ENCODE measurements at regions not wholly inside any gene's neighbourhood (a gene's known extent, or its start where the extent isn't known, plus 50 kb on each side); places are given as distances from the start of the nearest gene placed in this dataset.

- no peaks in the 10 kb centered on the region for H3K36me3 ChIP-seq (ENCODE audit: control insufficient read depth in 2 of 2, extremely low read depth in 1 of 2, insufficient read depth in 2 of 2, low read length in 2 of 2)
- TF ChIP-seq EZH2 (IDR thresholded peaks at IDR 0.05; ENCODE audit: low read length) (no peak), CTCF (optimal IDR thresholded peaks at IDR 0.05 in 1 of 3, IDR thresholded peaks at IDR 0.05 in 1 of 3, conservative IDR thresholded peaks at IDR 0.05 in 1 of 3; ENCODE audit: extremely low read depth in 1 of 3, insufficient read depth in 2 of 3, low read length in 3 of 3) (no peak)
- H3K9me1 ChIP-seq (ENCODE audit: control insufficient read depth, extremely low read depth, insufficient read depth, low read length), result no peaks in the 10 kb centered on the region
- no peak for DNase-seq (ENCODE audit: low read depth, low spot score)
- no peaks in the 10 kb centered on the region for H3K79me2 ChIP-seq (ENCODE audit: control insufficient read depth, insufficient read depth, low read length)
- no peak overlapping the region for H3K9ac ChIP-seq (ENCODE audit: control insufficient read depth, extremely low read depth, insufficient read depth, low read length)
- H3K4me2 ChIP-seq (ENCODE audit: control insufficient read depth, extremely low read depth, insufficient read depth, low read depth, low read length), result no peak overlapping the region
- H3K9me3 ChIP-seq (ENCODE audit: control insufficient read depth, low read depth, low read length), result no peaks in the 10 kb centered on the region
- no peak overlapping the region for H3K27ac ChIP-seq (ENCODE audit: control insufficient read depth, insufficient read depth, low read length)
- no peak overlapping the region for H3K4me3 ChIP-seq (ENCODE audit: control insufficient read depth in 2 of 3, extremely low read depth in 1 of 3, insufficient read depth in 2 of 3, low read depth in 1 of 3, low read length in 3 of 3)
- no peaks in the 10 kb centered on the region for H4K20me1 ChIP-seq (ENCODE audit: control insufficient read depth, extremely low read depth, insufficient read depth, low read length)
- FAIRE-seq, result no peak
- H2AFZ ChIP-seq (ENCODE audit: control insufficient read depth, low read length), result no peak overlapping the region
- dilution Hi-C loops (cut with MboI; ENCODE audit: extremely low pct_ligation_motif_present, low sequenced_read_pairs), result no loop called here
- no peaks in the 10 kb centered on the region for H3K27me3 ChIP-seq (ENCODE audit: control insufficient read depth, extremely low read depth, insufficient read depth, low read length)
- no peaks in the 10 kb centered on the region for H3K4me1 ChIP-seq (ENCODE audit: control insufficient read depth, extremely low read depth, insufficient read depth, low read length)
Observed at GRCh38 chr2:128551435-128551834, 232.8 kb upstream of the HS6ST1 start.

- dilution Hi-C loops (cut with MboI; ENCODE audit: extremely low pct_ligation_motif_present, low sequenced_read_pairs), result no loop called here
- H3K27me3 ChIP-seq (ENCODE audit: control insufficient read depth, extremely low read depth, insufficient read depth, low read length), result no peaks in the 10 kb centered on the region
- FAIRE-seq, result no peak
Observed at GRCh38 chr2:128552141-128552805, 233.6 kb upstream of the HS6ST1 start.

More at GRCh38 chr2:128552141-128552805, 233.6 kb upstream of the HS6ST1 start:
- no peak overlapping the region for H3K4me2 ChIP-seq (ENCODE audit: control insufficient read depth, extremely low read depth, insufficient read depth, low read depth, low read length)
- no peak for DNase-seq (ENCODE audit: low read depth, low spot score)
- no peaks in the 10 kb centered on the region for H3K79me2 ChIP-seq (ENCODE audit: control insufficient read depth, insufficient read depth, low read length)
- no peaks in the 10 kb centered on the region for H3K9me3 ChIP-seq (ENCODE audit: control insufficient read depth, low read depth, low read length)
- no peak overlapping the region for H2AFZ ChIP-seq (ENCODE audit: control insufficient read depth, low read length)
- H3K4me1 ChIP-seq (ENCODE audit: control insufficient read depth, extremely low read depth, insufficient read depth, low read length), result no peaks in the 10 kb centered on the region
- H3K4me3 ChIP-seq (ENCODE audit: control insufficient read depth in 2 of 3, extremely low read depth in 1 of 3, insufficient read depth in 2 of 3, low read depth in 1 of 3, low read length in 3 of 3), result no peak overlapping the region
- no peak for TF ChIP-seq EZH2 (IDR thresholded peaks at IDR 0.05; ENCODE audit: low read length)
- no peak for TF ChIP-seq CTCF (optimal IDR thresholded peaks at IDR 0.05 in 1 of 3, IDR thresholded peaks at IDR 0.05 in 1 of 3, conservative IDR thresholded peaks at IDR 0.05 in 1 of 3; ENCODE audit: extremely low read depth in 1 of 3, insufficient read depth in 2 of 3, low read length in 3 of 3)
- no peaks in the 10 kb centered on the region for H3K9me1 ChIP-seq (ENCODE audit: control insufficient read depth, extremely low read depth, insufficient read depth, low read length)
- H3K9ac ChIP-seq (ENCODE audit: control insufficient read depth, extremely low read depth, insufficient read depth, low read length), result no peak overlapping the region
- no peaks in the 10 kb centered on the region for H3K36me3 ChIP-seq (ENCODE audit: control insufficient read depth in 2 of 2, extremely low read depth in 1 of 2, insufficient read depth in 2 of 2, low read length in 2 of 2)
- H3K27ac ChIP-seq (ENCODE audit: control insufficient read depth, insufficient read depth, low read length), result no peak overlapping the region
- H4K20me1 ChIP-seq (ENCODE audit: control insufficient read depth, extremely low read depth, insufficient read depth, low read length), result no peaks in the 10 kb centered on the region
